PC-3 (cell line): ENCODE measurements at regions not wholly inside any gene's neighbourhood (a gene's known extent, or its start where the extent isn't known, plus 50 kb on each side); places are given as distances from the start of the nearest gene placed in this dataset.

ENCODE experiments used
- ATAC-seq: fragments of 200-7000 bp; cut with Tn5 transposase; 2 replicates; pipeline ENCODE4 v1.9.1; 2020; ENCODE audit warnings: mild to moderate bottlenecking, moderate library complexity
- BruUV-seq: library from RNA; stranded (reverse); fragments of 400-500 nt; replicated peaks from 2 replicates; lab custom pipeline; 2021; lab: Mats Ljungman, UMichigan
- CTCF ChIA-PET: fragments of 300-600 bp; sonication (Branson Sonifier 250); formaldehyde crosslinking; loops from one replicate; lab custom pipeline; 2022; ENCODE audit warnings: antibody characterized with exemption; lab: Charles Lee
- POLR2A ChIA-PET: fragments of 300-600 bp; sonication (Branson Sonifier 250); formaldehyde crosslinking; loops from one replicate; lab custom pipeline; 2022; ENCODE audit warnings: antibody characterized with exemption; ENCODE audit not compliant: unreplicated experiment; lab: Charles Lee
- DNase-seq: peaks from one replicate; pipeline ENCODE4 v3.0.0-alpha.2; 2015
- H2AFZ ChIP-seq: fragments of 300-600 bp; sonication (generic); 2 replicates; pipeline ENCODE4 v1.6.0; 2016; ENCODE audit warnings: antibody characterized with exemption, low read length
- H3F3A ChIP-seq: fragments of 300-600 bp; sonication (generic); one replicate; pipeline ENCODE4 v1.6.0; 2017; ENCODE audit warnings: antibody characterized with exemption, low read length, control low read depth, mild to moderate bottlenecking; ENCODE audit not compliant: unreplicated experiment
- H3K27ac ChIP-seq: fragments of 300-600 bp; sonication (generic); 2 replicates; pipeline ENCODE4 v1.5.1; 2016; ENCODE audit warnings: mild to moderate bottlenecking, low read length
- H3K27me3 ChIP-seq: fragments of 300-600 bp; sonication (generic); 2 replicates; pipeline ENCODE4 v1.6.1; 2016; ENCODE audit warnings: low read length, mixed read lengths
- H3K36me3 ChIP-seq: fragments of 300-600 bp; sonication (generic); 2 replicates; pipeline ENCODE4 v1.6.1; 2016; ENCODE audit warnings: low read depth, mixed run types, low read length, mixed read lengths
- H3K4me1 ChIP-seq: fragments of 300-600 bp; sonication (generic); 2 replicates; pipeline ENCODE4 v1.5.1; 2016; ENCODE audit warnings: low read length; ENCODE audit not compliant: insufficient read depth
- H3K4me2 ChIP-seq: fragments of 300-600 bp; sonication (generic); 2 replicates; pipeline ENCODE4 v1.6.0; 2016; ENCODE audit warnings: low read length
- H3K4me3 ChIP-seq: fragments of 300-600 bp; sonication (generic); 2 replicates; pipeline ENCODE4 v1.5.1; 2016; ENCODE audit warnings: mild to moderate bottlenecking, low read length, mixed read lengths
- H3K79me2 ChIP-seq: fragments of 300-600 bp; sonication (generic); 2 replicates; pipeline ENCODE4 v1.6.1; 2017; ENCODE audit warnings: low read length, mixed read lengths
- H3K9ac ChIP-seq: fragments of 300-600 bp; sonication (generic); 2 replicates; pipeline ENCODE4 v1.6.0; 2016; ENCODE audit warnings: mild to moderate bottlenecking, low read length
- H3K9me2 ChIP-seq: fragments of 300-600 bp; sonication (generic); replicated peaks from 2 replicates; pipeline ENCODE4 v1.6.1; 2016; ENCODE audit warnings: mixed run types, low read length, mixed read lengths
- H3K9me3 ChIP-seq: fragments of 300-600 bp; sonication (generic); 2 replicates; pipeline ENCODE4 v1.6.1; 2016; ENCODE audit warnings: low read length, mixed read lengths
- H4K20me1 ChIP-seq: fragments of 300-600 bp; sonication (generic); 2 replicates; pipeline ENCODE4 v1.6.1; 2016; ENCODE audit warnings: low read length, mixed read lengths
- EZH2 ChIP-seq: fragments of 300-600 bp; sonication (generic); IDR thresholded peaks from one replicate; pipeline ENCODE4 v1.6.1; 2017; ENCODE audit warnings: antibody characterized with exemption, mild to moderate bottlenecking, low read length; ENCODE audit not compliant: unreplicated experiment
- EZH2phosphoT487 ChIP-seq: fragments of 300-600 bp; sonication (generic); IDR thresholded peaks from 2 replicates; pipeline ENCODE4 v1.6.1; 2018; ENCODE audit warnings: mild to moderate bottlenecking, antibody characterized with exemption, low read length, borderline replicate concordance
- intact Hi-C: fragments of 100-400 bp; cut with micrococcal nuclease; formaldehyde crosslinking; loops from 2 replicates; pipeline ENCODE4 v1.9.0; 2023
- TF ChIP-seq, protein P1 (sequence below): fragments of 300-600 bp; sonication (generic); conservative IDR thresholded peaks from 2 replicates; pipeline ENCODE4 v1.5.1; 2017; ENCODE audit warnings: antibody characterized with exemption, low read depth, mild to moderate bottlenecking, low read length

DNA sequence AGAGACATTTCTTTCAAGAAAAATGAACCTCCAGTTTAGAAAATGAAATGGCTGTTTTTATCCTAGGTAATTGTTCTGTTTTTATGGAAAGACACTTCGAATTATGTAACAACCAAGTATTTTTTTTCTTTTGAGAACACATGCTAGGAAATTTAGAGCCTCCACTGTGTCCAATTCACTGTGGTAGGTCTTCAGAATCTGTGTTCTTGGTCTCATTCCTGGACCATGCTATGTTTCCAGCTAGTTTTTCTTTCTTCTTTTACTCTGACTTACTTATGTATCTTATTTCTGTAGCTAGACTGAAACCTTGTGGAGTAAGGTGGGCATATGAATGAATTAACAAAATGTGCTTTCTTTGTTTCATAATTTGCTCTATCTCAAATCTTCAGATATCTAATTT lies 391.7 kb upstream of the KLHL29 start:
- H3K4me1 ChIP-seq: no peaks in the 10 kb centered on the region
- ChIA-PET POLR2A (no interaction called here), CTCF (no interaction called here)
- H4K20me1 ChIP-seq: no peaks in the 10 kb centered on the region
- no peaks in the 10 kb centered on the region for H3K36me3 ChIP-seq
- no peaks in the 10 kb centered on the region for H3K27me3 ChIP-seq
- H3K9ac ChIP-seq: no peak overlapping the region
- H3K4me3 ChIP-seq: no peak overlapping the region
- no peaks in the 10 kb centered on the region for H3K9me2 ChIP-seq
- H3K9me3 ChIP-seq: no peaks in the 10 kb centered on the region
- no peak overlapping the region for H3K4me2 ChIP-seq
- ATAC-seq: no peak
- intact Hi-C loops: no loop called here
- H3F3A ChIP-seq: no peaks in the 10 kb centered on the region
- BruUV-seq: no TSS peak
- no peak overlapping the region for H2AFZ ChIP-seq
- no peak for DNase-seq
- no peaks in the 10 kb centered on the region for H3K79me2 ChIP-seq
- TF ChIP-seq, protein P1, sequence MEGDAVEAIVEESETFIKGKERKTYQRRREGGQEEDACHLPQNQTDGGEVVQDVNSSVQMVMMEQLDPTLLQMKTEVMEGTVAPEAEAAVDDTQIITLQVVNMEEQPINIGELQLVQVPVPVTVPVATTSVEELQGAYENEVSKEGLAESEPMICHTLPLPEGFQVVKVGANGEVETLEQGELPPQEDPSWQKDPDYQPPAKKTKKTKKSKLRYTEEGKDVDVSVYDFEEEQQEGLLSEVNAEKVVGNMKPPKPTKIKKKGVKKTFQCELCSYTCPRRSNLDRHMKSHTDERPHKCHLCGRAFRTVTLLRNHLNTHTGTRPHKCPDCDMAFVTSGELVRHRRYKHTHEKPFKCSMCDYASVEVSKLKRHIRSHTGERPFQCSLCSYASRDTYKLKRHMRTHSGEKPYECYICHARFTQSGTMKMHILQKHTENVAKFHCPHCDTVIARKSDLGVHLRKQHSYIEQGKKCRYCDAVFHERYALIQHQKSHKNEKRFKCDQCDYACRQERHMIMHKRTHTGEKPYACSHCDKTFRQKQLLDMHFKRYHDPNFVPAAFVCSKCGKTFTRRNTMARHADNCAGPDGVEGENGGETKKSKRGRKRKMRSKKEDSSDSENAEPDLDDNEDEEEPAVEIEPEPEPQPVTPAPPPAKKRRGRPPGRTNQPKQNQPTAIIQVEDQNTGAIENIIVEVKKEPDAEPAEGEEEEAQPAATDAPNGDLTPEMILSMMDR: no peak
- TF ChIP-seq EZH2phosphoT487 (no peak), EZH2 (no peak)
- no peak overlapping the region for H3K27ac ChIP-seq

DNA sequence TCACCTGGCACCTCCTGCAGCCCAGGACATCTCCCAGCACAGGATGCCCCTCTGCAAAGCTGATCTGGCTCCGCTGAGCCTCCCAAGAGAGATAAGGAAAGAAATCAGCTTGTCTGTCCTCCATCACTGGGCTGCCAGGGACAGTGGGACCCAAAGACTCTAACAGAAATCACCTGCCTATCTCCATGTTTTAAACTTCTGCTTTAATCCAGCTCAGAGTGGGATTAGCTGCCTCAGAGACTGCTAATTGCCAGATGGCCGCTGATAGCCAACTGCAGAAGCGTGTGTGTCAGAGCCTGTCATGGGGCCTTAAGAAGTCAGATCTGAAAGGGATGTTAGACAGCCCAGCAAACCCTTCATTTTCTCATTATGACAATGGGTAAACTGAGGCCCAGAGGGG lies 389.4 kb upstream of the KLHL29 start:
- no peak for ATAC-seq
- DNase-seq: no peak
- Histone ChIP-seq H2AFZ (no peak overlapping the region), H3K27ac (no peak overlapping the region), H3K27me3 (no peaks in the 10 kb centered on the region), H3K9ac (no peak overlapping the region), H3K9me3 (no peaks in the 10 kb centered on the region), H3K79me2 (no peaks in the 10 kb centered on the region), H4K20me1 (no peaks in the 10 kb centered on the region), H3F3A (no peaks in the 10 kb centered on the region), H3K9me2 (no peaks in the 10 kb centered on the region), H3K4me3 (no peak overlapping the region), H3K4me2 (no peak overlapping the region), H3K4me1 (no peaks in the 10 kb centered on the region), H3K36me3 (no peaks in the 10 kb centered on the region)
- BruUV-seq: no TSS peak
- intact Hi-C loops: no loop called here
- ChIA-PET CTCF (no interaction called here), POLR2A (no interaction called here)
- TF ChIP-seq, protein P1: no peak
- TF ChIP-seq EZH2phosphoT487: no peak
- no peak for TF ChIP-seq EZH2

DNA sequence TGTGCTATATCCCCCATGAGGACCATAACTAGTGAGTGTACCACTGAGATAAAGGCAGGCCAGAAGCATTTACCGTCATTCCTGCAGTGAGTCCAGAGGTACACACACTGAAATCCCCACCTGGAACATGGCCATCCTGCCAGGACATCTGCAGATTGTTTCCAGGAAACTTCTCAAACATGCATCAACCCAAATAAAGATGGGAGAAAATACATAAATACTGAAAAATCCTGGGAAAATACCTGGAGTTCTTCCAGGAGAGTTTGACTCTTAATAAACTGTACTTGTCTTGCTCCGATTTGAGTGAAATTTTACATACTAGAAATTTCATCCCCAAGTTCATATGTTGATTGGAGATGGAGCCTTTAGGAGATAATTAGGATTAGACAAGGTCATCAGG lies 388.1 kb upstream of the KLHL29 start:
- H3K9me3 ChIP-seq: no peaks in the 10 kb centered on the region
- no peak overlapping the region for H3K4me3 ChIP-seq
- no peaks in the 10 kb centered on the region for H3K4me1 ChIP-seq
- no peak for TF ChIP-seq EZH2phosphoT487
- H3K9me2 ChIP-seq: no peaks in the 10 kb centered on the region
- H4K20me1 ChIP-seq: no peaks in the 10 kb centered on the region
- no peaks in the 10 kb centered on the region for H3F3A ChIP-seq
- CTCF ChIA-PET: no interaction called here
- no peaks in the 10 kb centered on the region for H3K79me2 ChIP-seq
- H3K27ac ChIP-seq: no peak overlapping the region
- no peak for DNase-seq
- H2AFZ ChIP-seq: no peak overlapping the region
- H3K9ac ChIP-seq: no peak overlapping the region
- H3K27me3 ChIP-seq: no peaks in the 10 kb centered on the region
- ATAC-seq: no peak
- POLR2A ChIA-PET: no interaction called here
- H3K4me2 ChIP-seq: no peak overlapping the region
- intact Hi-C loops: no loop called here
- H3K36me3 ChIP-seq: no peaks in the 10 kb centered on the region
- BruUV-seq: no TSS peak
